ENCODE measurements at regions not wholly inside any gene's neighbourhood (a gene's known extent, or its start where the extent isn't known, plus 50 kb on each side); places are given as distances from the start of the nearest gene placed in this dataset.

- no peak overlapping the region for H3K4me3 ChIP-seq (replicated peaks in 1 of 3; ENCODE audit: insufficient read depth in 1 of 3, low read depth in 2 of 3, low read length in 3 of 3)
- H2AFZ ChIP-seq (ENCODE audit: low read length), result no peak overlapping the region
- no peaks in the 10 kb centered on the region for H3K4me1 ChIP-seq (ENCODE audit: insufficient read depth, low read length)
- H3K9ac ChIP-seq (ENCODE audit: insufficient read depth, low read depth, low read length), result no peak overlapping the region
- no peaks in the 10 kb centered on the region for H3K79me2 ChIP-seq (ENCODE audit: insufficient read depth, low read length)
- no peaks in the 10 kb centered on the region for H3K36me3 ChIP-seq (replicated peaks in 1 of 2; ENCODE audit: control insufficient read depth in 1 of 2, insufficient read depth in 2 of 2, low read length in 2 of 2)
- BruUV-seq (replicated peaks), result no TSS peak
- H3K27ac ChIP-seq (ENCODE audit: extremely low read length, insufficient read depth, low read length), result no peak overlapping the region
- no peaks in the 10 kb centered on the region; a peak in 1 of 5 replicates for H3K27me3 ChIP-seq (ENCODE audit: control insufficient read depth in 1 of 2, insufficient read depth in 2 of 2, low read length in 2 of 2)
- ATAC-seq, result no peak
- no peaks in the 10 kb centered on the region for H4K20me1 ChIP-seq (ENCODE audit: insufficient read depth, low read length)
- H3K9me3 ChIP-seq (ENCODE audit: low read length), result no peaks in the 10 kb centered on the region
- WGBS (ENCODE audit: low lambda C conversion rate), result 14% methylated on average over 2 of the region's 2 CpGs
- intact Hi-C loops (cut with micrococcal nuclease; ENCODE audit: unreplicated experiment), result no loop called here
- in situ Hi-C loops (cut with HindIII; ENCODE audit: extremely low pct_ligation_motif_present, low pct_unique_long_range_greater_than_20kb), result no loop called here
- POLR2A ChIA-PET, result no interaction called here
- TF ChIP-seq ZBTB42 (CRISPR knock-in tag; IDR thresholded peaks at IDR 0.05), result no peak
- TF ChIP-seq DRAP1 (CRISPR knock-in tag; IDR thresholded peaks at IDR 0.05), result no peak
- no peak for TF ChIP-seq MAX (IDR thresholded peaks at IDR 0.05)
- CTCF ChIA-PET (ENCODE audit: low intra/inter-chr PET ratio, low total read pairs), result no interaction called here
- no peak for DNase-seq (ENCODE audit: low spot score)
- H3K4me2 ChIP-seq (ENCODE audit: low read depth, low read length), result no peak overlapping the region
- no peak for FAIRE-seq
Observed at GRCh38 chr7:108629651-108630400, 60.2 kb downstream of the DNAJB9 start.

- in situ Hi-C loops (cut with HindIII; ENCODE audit: extremely low pct_ligation_motif_present, low pct_unique_long_range_greater_than_20kb), result no loop called here
- ATAC-seq, result no peak
- CTCF ChIA-PET (ENCODE audit: low intra/inter-chr PET ratio, low total read pairs), result no interaction called here
- no peak for TF ChIP-seq TCF12 (IDR thresholded peaks at IDR 0.05)
- TF ChIP-seq TCF12 (CRISPR knock-in tag; IDR thresholded peaks at IDR 0.05), result no peak
- no peak for TF ChIP-seq IRF2 (CRISPR knock-in tag; IDR thresholded peaks at IDR 0.05)
- TF ChIP-seq ZNF256 (CRISPR knock-in tag; conservative IDR thresholded peaks at IDR 0.05), result no peak
- TF ChIP-seq ZNF232 (CRISPR knock-in tag; IDR thresholded peaks at IDR 0.05; ENCODE audit: borderline replicate concordance), result no peak
- no peak for TF ChIP-seq ZNF574 (CRISPR knock-in tag; IDR thresholded peaks at IDR 0.05)
- no peak for TF ChIP-seq KMT2A (CRISPR knock-in tag; IDR thresholded peaks at IDR 0.05)
- no peak for TF ChIP-seq SRSF4 (IDR thresholded peaks at IDR 0.05; ENCODE audit: low read depth, low read length, poor library complexity, severe bottlenecking)
- no peak for TF ChIP-seq ZNF7 (CRISPR knock-in tag; IDR thresholded peaks at IDR 0.05)
- no peak for TF ChIP-seq ZBTB10 (CRISPR knock-in tag; IDR thresholded peaks at IDR 0.05; ENCODE audit: borderline replicate concordance)
Observed at GRCh38 chr7:108634036-108634435, 64.4 kb downstream of the DNAJB9 start.

More at GRCh38 chr7:108634036-108634435, 64.4 kb downstream of the DNAJB9 start:
- H3K36me3 ChIP-seq (replicated peaks in 1 of 2; ENCODE audit: control insufficient read depth in 1 of 2, insufficient read depth in 2 of 2, low read length in 2 of 2), result no peaks in the 10 kb centered on the region
- POLR2A ChIA-PET, result no interaction called here
- DNase-seq (ENCODE audit: low spot score) (no peak), FAIRE-seq (no peak)
- H3K79me2 ChIP-seq (ENCODE audit: insufficient read depth, low read length), result no peaks in the 10 kb centered on the region
- no peaks in the 10 kb centered on the region for H3K9me3 ChIP-seq (ENCODE audit: low read length)
- no peak overlapping the region for H3K9ac ChIP-seq (ENCODE audit: insufficient read depth, low read depth, low read length)
- H3K4me2 ChIP-seq (ENCODE audit: low read depth, low read length), result no peak overlapping the region
- no peak overlapping the region for H2AFZ ChIP-seq (ENCODE audit: low read length)
- intact Hi-C loops (cut with micrococcal nuclease; ENCODE audit: unreplicated experiment), result no loop called here
- no TSS peak for BruUV-seq (replicated peaks)
- H3K27me3 ChIP-seq (ENCODE audit: control insufficient read depth in 1 of 2, insufficient read depth in 2 of 2, low read length in 2 of 2), result no peaks in the 10 kb centered on the region; a peak in 1 of 5 replicates
- H3K4me3 ChIP-seq (replicated peaks in 1 of 3; ENCODE audit: insufficient read depth in 1 of 3, low read depth in 2 of 3, low read length in 3 of 3), result no peak overlapping the region
- WGBS (ENCODE audit: low lambda C conversion rate), result 0% methylated on average over 2 of the region's 2 CpGs
- H4K20me1 ChIP-seq (ENCODE audit: insufficient read depth, low read length), result no peaks in the 10 kb centered on the region
- no peaks in the 10 kb centered on the region for H3K4me1 ChIP-seq (ENCODE audit: insufficient read depth, low read length)
- no peak overlapping the region for H3K27ac ChIP-seq (ENCODE audit: extremely low read length, insufficient read depth, low read length)
